ENCODE measurements at regions not wholly inside any gene's neighbourhood (a gene's known extent, or its start where the extent isn't known, plus 50 kb on each side); places are given as distances from the start of the nearest gene placed in this dataset.

GRCh38 chr6:98335594-98335993 lies 498.8 kb upstream of the POU3F2 start:
- no peaks in the 10 kb centered on the region for H3K36me3 ChIP-seq (ENCODE audit: insufficient read depth, low read length)
- H3K4me2 ChIP-seq (ENCODE audit: low read depth, low read length, poor library complexity, severe bottlenecking): no peak overlapping the region
- no peaks in the 10 kb centered on the region for H3K9me2 ChIP-seq (replicated peaks; ENCODE audit: low read depth, low read length)
- no peak overlapping the region for H2AFZ ChIP-seq (ENCODE audit: low read length)
- H3K79me2 ChIP-seq (ENCODE audit: insufficient read depth, low read length): no peaks in the 10 kb centered on the region
- no peak overlapping the region for H3K4me3 ChIP-seq (ENCODE audit: low read length, poor library complexity, severe bottlenecking)
- H3F3A ChIP-seq (ENCODE audit: low read depth): no peaks in the 10 kb centered on the region
- no peaks in the 10 kb centered on the region for H3K4me1 ChIP-seq (ENCODE audit: insufficient read depth, low read length, poor library complexity, severe bottlenecking)
- H3K9me3 ChIP-seq (ENCODE audit: insufficient read depth, low read depth, low read length): no peaks in the 10 kb centered on the region
- TF ChIP-seq EZH2phosphoT487 (IDR thresholded peaks at IDR 0.05; ENCODE audit: borderline replicate concordance) (no peak), CTCF (conservative IDR thresholded peaks at IDR 0.05; ENCODE audit: low read length) (no peak)
- no peaks in the 10 kb centered on the region for H3K27me3 ChIP-seq (ENCODE audit: insufficient read depth, low read length, poor library complexity, severe bottlenecking)
- H3K9ac ChIP-seq (ENCODE audit: low read depth, low read length, poor library complexity, severe bottlenecking): no peak overlapping the region
- no peaks in the 10 kb centered on the region for H4K20me1 ChIP-seq (ENCODE audit: insufficient read depth, low read length, poor library complexity, severe bottlenecking)

GRCh38 chr6:98339506-98339905 lies 494.9 kb upstream of the POU3F2 start:
- H3F3A ChIP-seq (ENCODE audit: low read depth): no peaks in the 10 kb centered on the region
- no peaks in the 10 kb centered on the region for H3K4me1 ChIP-seq (ENCODE audit: insufficient read depth, low read length, poor library complexity, severe bottlenecking)
- H2AFZ ChIP-seq (ENCODE audit: low read length): no peak overlapping the region
- no peaks in the 10 kb centered on the region for H4K20me1 ChIP-seq (ENCODE audit: insufficient read depth, low read length, poor library complexity, severe bottlenecking)
- no peaks in the 10 kb centered on the region for H3K27me3 ChIP-seq (ENCODE audit: insufficient read depth, low read length, poor library complexity, severe bottlenecking)
- H3K9me2 ChIP-seq (replicated peaks; ENCODE audit: low read depth, low read length): no peaks in the 10 kb centered on the region
- no peak overlapping the region for H3K9ac ChIP-seq (ENCODE audit: low read depth, low read length, poor library complexity, severe bottlenecking)
- H3K36me3 ChIP-seq (ENCODE audit: insufficient read depth, low read length): no peaks in the 10 kb centered on the region
- TF ChIP-seq EZH2phosphoT487 (IDR thresholded peaks at IDR 0.05; ENCODE audit: borderline replicate concordance): no peak
- no peak for TF ChIP-seq CTCF (conservative IDR thresholded peaks at IDR 0.05; ENCODE audit: low read length)
- H3K4me2 ChIP-seq (ENCODE audit: low read depth, low read length, poor library complexity, severe bottlenecking): no peak overlapping the region
- H3K79me2 ChIP-seq (ENCODE audit: insufficient read depth, low read length): no peaks in the 10 kb centered on the region
- H3K4me3 ChIP-seq (ENCODE audit: low read length, poor library complexity, severe bottlenecking): no peak overlapping the region
- H3K9me3 ChIP-seq (ENCODE audit: insufficient read depth, low read depth, low read length): no peaks in the 10 kb centered on the region

GRCh38 chr6:98343004-98343403 lies 491.4 kb upstream of the POU3F2 start:
- Histone ChIP-seq H3K27me3 (ENCODE audit: insufficient read depth, low read length, poor library complexity, severe bottlenecking) (no peaks in the 10 kb centered on the region), H3F3A (ENCODE audit: low read depth) (no peaks in the 10 kb centered on the region), H3K9ac (ENCODE audit: low read depth, low read length, poor library complexity, severe bottlenecking) (no peak overlapping the region), H3K36me3 (ENCODE audit: insufficient read depth, low read length) (no peaks in the 10 kb centered on the region), H3K4me3 (ENCODE audit: low read length, poor library complexity, severe bottlenecking) (no peak overlapping the region), H2AFZ (ENCODE audit: low read length) (no peak overlapping the region), H4K20me1 (ENCODE audit: insufficient read depth, low read length, poor library complexity, severe bottlenecking) (no peaks in the 10 kb centered on the region), H3K4me2 (ENCODE audit: low read depth, low read length, poor library complexity, severe bottlenecking) (no peak overlapping the region), H3K9me3 (ENCODE audit: insufficient read depth, low read depth, low read length) (no peaks in the 10 kb centered on the region), H3K79me2 (ENCODE audit: insufficient read depth, low read length) (no peaks in the 10 kb centered on the region), H3K9me2 (replicated peaks; ENCODE audit: low read depth, low read length) (no peaks in the 10 kb centered on the region), H3K4me1 (ENCODE audit: insufficient read depth, low read length, poor library complexity, severe bottlenecking) (no peaks in the 10 kb centered on the region)
- TF ChIP-seq EZH2phosphoT487 (IDR thresholded peaks at IDR 0.05; ENCODE audit: borderline replicate concordance) (no peak), CTCF (conservative IDR thresholded peaks at IDR 0.05; ENCODE audit: low read length) (no peak)
